SJSA1 (cell line): ENCODE measurements at regions not wholly inside any gene's neighbourhood (a gene's known extent, or its start where the extent isn't known, plus 50 kb on each side); places are given as distances from the start of the nearest gene placed in this dataset.
"Not testable (repeated sequence)": the region's sequence is repeated elsewhere in the genome, so short reads cannot be mapped to it uniquely, and the experiment has no call there.

Source experiments
- DNase-seq, 2 experiments: peaks; one replicate each; pipeline ENCODE4 v3.0.0-alpha.2; 2015 to 2020; ENCODE audit warnings: low spot score in 2 of 2, low read depth in 1 of 2
- H3K27ac ChIP-seq: fragments of 250-450 bp; sonication (Bioruptor Pico); 2 replicates; pipeline ENCODE4 v1.5.1; 2020; ENCODE audit warnings: mild to moderate bottlenecking, moderate library complexity
- H3K27me3 ChIP-seq: fragments of 250-450 bp; sonication (Bioruptor Pico); replicated peaks from 2 replicates; pipeline ENCODE4 v1.5.1; 2020; ENCODE audit warnings: mild to moderate bottlenecking, moderate library complexity
- H3K36me3 ChIP-seq: fragments of 250-450 bp; sonication (Bioruptor Pico); 2 replicates; pipeline ENCODE4 v1.5.1; 2020; ENCODE audit warnings: mild to moderate bottlenecking
- H3K4me1 ChIP-seq: fragments of 250-450 bp; sonication (Bioruptor Pico); replicated peaks from 2 replicates; pipeline ENCODE4 v1.6.1; 2021; ENCODE audit warnings: mild to moderate bottlenecking
- H3K4me3 ChIP-seq: fragments of 250-450 bp; sonication (Bioruptor Pico); 2 replicates; pipeline ENCODE4 v1.5.1; 2020; ENCODE audit warnings: mild to moderate bottlenecking
- H3K9me3 ChIP-seq: fragments of 250-450 bp; sonication (Bioruptor Pico); replicated peaks from 2 replicates; pipeline ENCODE4 v1.5.1; 2020; ENCODE audit warnings: mild to moderate bottlenecking

GRCh38 chr17:31673076-31673475, 186.0 kb downstream of the COPRS start:
- no peak for DNase-seq
- H3K4me1 ChIP-seq, result peaks cover 16% of the 10 kb centered on the region
- no peaks in the 10 kb centered on the region for H3K9me3 ChIP-seq
- no peaks in the 10 kb centered on the region for H3K36me3 ChIP-seq
- H3K4me3 ChIP-seq, result no peak overlapping the region
- no peak overlapping the region for H3K27ac ChIP-seq
- no peaks in the 10 kb centered on the region for H3K27me3 ChIP-seq

- DNase-seq, result no peak
- H3K9me3 ChIP-seq, result no peaks in the 10 kb centered on the region
- no peaks in the 10 kb centered on the region for H3K27me3 ChIP-seq
- H3K4me1 ChIP-seq, result peaks cover 16% of the 10 kb centered on the region
- no peak overlapping the region for H3K4me3 ChIP-seq
- H3K27ac ChIP-seq, result no peak overlapping the region
- no peaks in the 10 kb centered on the region for H3K36me3 ChIP-seq
These were observed 186.8 kb downstream of the COPRS start for GRCh38 chr17:31672161-31672819.

- H3K9me3 ChIP-seq, result peaks cover 8% of the 10 kb centered on the region
- no peaks in the 10 kb centered on the region for H3K36me3 ChIP-seq
- no peak overlapping the region for H3K27ac ChIP-seq
- no peak for DNase-seq
- no peak overlapping the region for H3K4me3 ChIP-seq
- H3K4me1 ChIP-seq, result no peaks in the 10 kb centered on the region
- no peaks in the 10 kb centered on the region for H3K27me3 ChIP-seq
These were observed 195.5 kb downstream of the COPRS start for GRCh38 chr17:31663576-31663975.

DNA sequence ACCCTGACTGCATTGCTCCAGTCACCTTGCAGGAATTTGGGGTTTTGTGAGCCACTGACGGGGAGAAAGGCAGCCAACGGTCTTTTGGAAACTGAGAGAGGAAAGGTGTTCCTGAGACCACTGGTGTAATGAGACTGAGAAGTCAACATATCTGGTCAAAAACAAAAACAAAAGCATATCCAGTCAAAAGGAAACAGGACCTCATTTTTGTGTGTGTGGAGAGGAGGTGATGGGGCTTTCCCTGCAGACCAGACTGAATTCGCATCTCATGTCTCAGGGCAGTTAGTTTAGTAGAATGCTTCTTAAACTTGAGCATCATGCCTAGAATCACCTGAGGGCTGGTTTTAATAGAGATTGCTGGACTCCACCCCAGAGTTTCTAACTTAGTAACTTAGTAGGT, 198.4 kb downstream of the COPRS start:
- Histone ChIP-seq H3K36me3 (no peaks in the 10 kb centered on the region), H3K27ac (no peak overlapping the region), H3K9me3 (peaks cover 8% of the 10 kb centered on the region), H3K4me1 (no peaks in the 10 kb centered on the region), H3K27me3 (no peaks in the 10 kb centered on the region), H3K4me3 (no peak overlapping the region)
- no peak for DNase-seq

DNA sequence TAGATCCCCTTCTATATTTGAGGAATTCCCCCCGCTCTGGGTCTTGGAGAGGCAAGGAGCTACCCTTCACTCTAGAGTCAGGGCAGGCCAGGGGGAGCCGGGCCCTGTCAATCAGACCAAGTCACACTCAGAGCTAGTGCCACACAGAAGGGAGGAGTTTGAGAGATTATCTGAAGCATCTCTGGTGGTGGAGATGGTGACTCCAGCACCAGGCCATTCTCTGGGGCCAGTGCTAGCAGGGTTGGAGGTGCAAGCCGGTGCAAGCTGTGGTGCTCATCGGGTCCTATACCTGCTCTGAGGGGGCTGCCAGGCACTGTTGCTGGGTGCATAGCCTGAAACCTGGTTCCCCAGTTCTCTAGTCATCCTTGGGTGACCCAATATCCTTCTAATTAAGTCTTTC, 201.2 kb downstream of the COPRS start:
- Histone ChIP-seq H3K27me3 (no peaks in the 10 kb centered on the region), H3K36me3 (no peaks in the 10 kb centered on the region), H3K27ac (no peak overlapping the region), H3K4me1 (no peaks in the 10 kb centered on the region), H3K4me3 (no peak overlapping the region), H3K9me3 (no peaks in the 10 kb centered on the region; the same call in 1 of the 2 replicates)
- DNase-seq, result no peak

DNA sequence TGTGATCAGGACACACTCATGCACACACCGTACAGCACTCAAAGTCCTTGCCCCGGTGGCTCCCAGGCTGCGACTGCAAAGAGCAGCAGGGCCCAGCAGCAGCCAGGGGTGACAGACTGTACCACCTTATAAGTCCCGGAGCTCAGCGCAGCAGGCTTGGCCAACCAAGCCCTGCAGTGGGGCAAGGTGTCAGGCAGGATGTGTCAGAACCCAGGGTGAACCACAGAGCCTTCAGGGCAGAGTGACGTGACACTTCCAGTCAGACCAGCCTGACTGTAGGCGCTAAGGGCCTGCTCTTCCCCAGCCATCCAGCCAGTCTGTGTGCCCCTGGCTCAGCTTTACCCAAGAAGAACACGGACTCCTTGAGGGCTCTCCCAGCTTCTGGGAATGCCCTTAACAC, 204.1 kb downstream of the COPRS start:
- DNase-seq, result no peak
- no peaks in the 10 kb centered on the region for H3K9me3 ChIP-seq
- no peak overlapping the region for H3K27ac ChIP-seq
- no peak overlapping the region for H3K4me3 ChIP-seq
- H3K27me3 ChIP-seq, result no peaks in the 10 kb centered on the region
- H3K4me1 ChIP-seq, result no peaks in the 10 kb centered on the region
- H3K36me3 ChIP-seq, result no peaks in the 10 kb centered on the region

DNA sequence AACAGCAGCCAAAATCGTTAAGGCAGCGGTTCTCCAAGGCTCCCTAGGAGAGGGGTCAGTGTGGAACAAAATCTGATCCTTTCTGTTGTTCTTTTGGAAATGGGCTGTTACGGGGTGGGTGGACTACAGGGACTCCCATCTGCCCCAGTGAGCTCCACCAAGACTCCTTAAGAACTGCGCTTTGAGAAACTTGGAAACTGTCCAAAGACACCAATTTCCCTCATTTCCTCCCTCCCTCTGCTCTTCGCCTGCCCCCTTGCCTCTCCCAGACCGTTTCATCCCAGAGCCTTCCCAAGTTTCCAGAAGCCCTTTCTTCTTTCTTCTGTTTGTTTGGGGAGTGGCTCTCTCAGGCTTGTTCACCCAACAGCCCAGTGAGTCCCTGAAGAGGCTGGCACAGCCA, 205.4 kb downstream of the COPRS start:
- no peaks in the 10 kb centered on the region for H3K9me3 ChIP-seq
- no peaks in the 10 kb centered on the region for H3K4me1 ChIP-seq
- no peaks in the 10 kb centered on the region for H3K36me3 ChIP-seq
- no peak overlapping the region for H3K27ac ChIP-seq
- H3K4me3 ChIP-seq, result no peak overlapping the region
- no peaks in the 10 kb centered on the region for H3K27me3 ChIP-seq
- DNase-seq, result no peak

GRCh38 chr17:31650756-31651520, 208.1 kb downstream of the COPRS start:
- no peaks in the 10 kb centered on the region for H3K9me3 ChIP-seq
- no peaks in the 10 kb centered on the region for H3K4me1 ChIP-seq
- no peaks in the 10 kb centered on the region for H3K36me3 ChIP-seq
- H3K27me3 ChIP-seq, result no peaks in the 10 kb centered on the region
- DNase-seq, result no peak
- H3K27ac ChIP-seq, result no peak overlapping the region
- H3K4me3 ChIP-seq, result no peak overlapping the region

- H3K27ac ChIP-seq, result no peak overlapping the region
- H3K36me3 ChIP-seq, result no peaks in the 10 kb centered on the region
- no peak for DNase-seq
- no peak overlapping the region for H3K4me3 ChIP-seq
- no peaks in the 10 kb centered on the region for H3K9me3 ChIP-seq
- no peaks in the 10 kb centered on the region for H3K4me1 ChIP-seq
- no peaks in the 10 kb centered on the region for H3K27me3 ChIP-seq
These were observed 209.7 kb downstream of the COPRS start for GRCh38 chr17:31649302-31649701.

DNA sequence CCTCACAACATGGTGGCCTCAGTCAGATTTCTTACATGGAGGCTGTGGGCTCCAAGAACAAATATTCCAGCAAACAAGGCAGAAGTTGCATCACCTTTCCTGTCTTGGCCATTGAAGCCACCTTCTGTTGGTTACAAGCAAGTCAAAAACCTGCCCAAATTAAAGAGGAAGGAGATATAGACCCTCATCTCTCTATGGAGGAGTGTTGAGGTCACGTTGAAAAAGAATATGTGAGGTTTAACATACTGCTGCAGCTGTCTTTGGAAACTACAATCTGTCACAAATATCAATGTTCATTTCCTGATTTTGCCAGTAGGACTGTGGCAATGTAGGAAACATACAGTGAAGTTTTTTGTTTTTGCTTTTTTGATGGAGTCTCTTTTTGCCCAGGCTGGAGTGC, 211.4 kb downstream of the COPRS start:
- no peaks in the 10 kb centered on the region for H3K27me3 ChIP-seq
- no peaks in the 10 kb centered on the region for H3K36me3 ChIP-seq
- H3K9me3 ChIP-seq, result no peaks in the 10 kb centered on the region
- DNase-seq, result no peak
- no peaks in the 10 kb centered on the region for H3K4me1 ChIP-seq
- no peak overlapping the region for H3K27ac ChIP-seq
- H3K4me3 ChIP-seq, result no peak overlapping the region

DNA sequence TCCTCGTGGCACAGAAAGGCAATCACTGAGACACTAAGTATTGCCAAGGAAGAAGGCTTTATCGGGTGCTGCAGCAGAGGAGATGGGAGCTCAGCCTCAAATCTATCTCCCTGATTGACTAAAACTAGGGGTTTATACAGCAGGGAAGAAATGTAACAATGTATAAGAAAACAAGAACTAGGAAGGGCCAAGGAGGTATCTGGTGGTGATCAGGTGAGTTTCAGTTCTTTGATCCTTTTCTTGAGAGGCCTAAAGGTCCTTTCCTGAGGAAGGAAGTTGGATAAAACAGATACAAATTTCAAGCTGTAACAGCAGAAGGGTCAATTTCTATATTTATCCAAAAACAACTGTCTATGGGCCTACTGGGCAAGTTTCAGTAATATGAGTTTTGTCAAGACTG, 212.4 kb downstream of the COPRS start:
- no peaks in the 10 kb centered on the region for H3K36me3 ChIP-seq
- H3K4me3 ChIP-seq, result no peak overlapping the region
- no peaks in the 10 kb centered on the region for H3K9me3 ChIP-seq
- no peaks in the 10 kb centered on the region for H3K4me1 ChIP-seq
- H3K27me3 ChIP-seq, result no peaks in the 10 kb centered on the region
- DNase-seq, result no peak
- H3K27ac ChIP-seq, result no peak overlapping the region

DNA sequence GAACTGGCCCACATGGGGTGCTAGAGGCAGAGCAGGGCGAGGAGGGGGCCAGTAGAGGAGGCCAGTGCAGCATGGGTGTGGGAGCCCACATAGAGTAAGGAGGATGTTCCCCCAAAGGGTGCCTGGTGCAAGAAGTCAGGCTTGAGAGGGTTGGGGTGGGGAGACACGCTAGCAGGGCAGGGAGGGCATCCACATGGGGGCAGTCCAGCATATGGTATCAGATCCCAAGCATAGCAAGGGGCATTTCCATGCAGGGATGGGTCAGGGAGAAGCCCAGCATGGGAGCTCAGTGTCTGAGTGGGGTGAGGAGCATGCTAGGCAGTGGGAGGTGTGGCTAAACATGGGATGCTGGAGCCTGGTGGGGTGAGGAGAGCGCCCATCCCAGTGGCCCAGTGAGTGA, 213.7 kb downstream of the COPRS start:
- no peak for DNase-seq
- no peak overlapping the region for H3K4me3 ChIP-seq
- H3K27ac ChIP-seq, result no peak overlapping the region
- no peaks in the 10 kb centered on the region for H3K4me1 ChIP-seq
- no peaks in the 10 kb centered on the region for H3K9me3 ChIP-seq
- H3K36me3 ChIP-seq, result no peaks in the 10 kb centered on the region
- H3K27me3 ChIP-seq, result no peaks in the 10 kb centered on the region

DNA sequence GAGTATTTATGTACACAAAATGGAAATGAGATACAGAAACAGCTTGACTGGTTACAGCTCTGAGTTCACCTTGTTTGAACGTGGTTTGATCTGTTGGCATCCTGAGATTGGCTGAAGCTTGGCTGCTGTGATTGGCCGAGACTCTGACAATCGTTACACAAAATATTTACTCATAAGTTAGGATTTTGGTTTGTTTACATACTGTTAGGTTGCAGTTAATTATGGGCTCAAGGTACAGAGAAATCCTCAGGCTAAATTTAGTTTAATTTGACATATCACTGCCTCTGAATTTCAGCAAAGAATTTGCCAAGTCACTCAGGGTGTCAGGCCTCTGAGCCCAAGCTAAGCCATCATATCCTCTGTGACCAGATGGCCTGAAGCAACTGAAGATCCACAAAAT, 227.3 kb downstream of the COPRS start:
- no peak for DNase-seq
- H3K27ac ChIP-seq, result no peak overlapping the region
- H3K4me3 ChIP-seq, result no peak overlapping the region
- H3K9me3 ChIP-seq, result no peaks in the 10 kb centered on the region; the same call in 1 of the 2 replicates
- no peaks in the 10 kb centered on the region for H3K27me3 ChIP-seq
- H3K4me1 ChIP-seq, result peaks cover 8% of the 10 kb centered on the region; the same call in 1 of the 2 replicates
- H3K36me3 ChIP-seq, result no peaks in the 10 kb centered on the region

GRCh38 chr17:31630866-31631265, 228.2 kb downstream of the COPRS start:
- H3K9me3 ChIP-seq, DNase-seq, H3K36me3 ChIP-seq, H3K4me1 ChIP-seq, H3K4me3 ChIP-seq, H3K27me3 ChIP-seq, H3K27ac ChIP-seq: not testable (repeated sequence)
